NCI-H2227 (cell line): ENCODE measurements at regions not wholly inside any gene's neighbourhood (a gene's known extent, or its start where the extent isn't known, plus 50 kb on each side); places are given as distances from the start of the nearest gene placed in this dataset.
"Not testable (repeated sequence)": the region's sequence is repeated elsewhere in the genome, so short reads cannot be mapped to it uniquely, and the experiment has no call there.

Source experiments
- DNase-seq: peaks from one replicate; lab custom pipeline; 2025; ENCODE audit not compliant: unreplicated experiment; lab: John Stamatoyannopoulos, UW

- no peak for DNase-seq
These were observed 2140.6 kb downstream of the NCAM2 start for GRCh38 chr21:23138797-23139196.

DNA sequence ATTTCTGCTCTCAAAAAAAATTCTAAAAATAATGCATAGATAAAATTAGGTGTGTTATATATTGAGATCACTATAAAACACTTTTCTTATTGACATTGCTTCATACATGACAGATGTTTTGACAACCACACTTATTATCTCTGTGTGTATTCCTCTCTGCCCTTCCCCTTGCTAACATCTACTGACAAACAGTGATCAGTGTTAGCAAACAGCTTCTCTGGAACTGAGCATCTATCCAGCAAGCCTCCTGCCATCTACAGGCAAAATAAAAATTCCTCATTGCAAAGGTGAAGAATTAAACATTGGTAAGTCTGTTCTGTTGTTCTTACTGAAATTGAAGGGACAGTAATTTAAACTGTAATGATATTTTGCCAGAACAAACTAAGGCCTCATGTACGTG lies 2153.9 kb downstream of the NCAM2 start:
- DNase-seq = no peak

- not testable (repeated sequence) for DNase-seq
These were observed 2155.6 kb downstream of the NCAM2 start for GRCh38 chr21:23153842-23154241.

DNA sequence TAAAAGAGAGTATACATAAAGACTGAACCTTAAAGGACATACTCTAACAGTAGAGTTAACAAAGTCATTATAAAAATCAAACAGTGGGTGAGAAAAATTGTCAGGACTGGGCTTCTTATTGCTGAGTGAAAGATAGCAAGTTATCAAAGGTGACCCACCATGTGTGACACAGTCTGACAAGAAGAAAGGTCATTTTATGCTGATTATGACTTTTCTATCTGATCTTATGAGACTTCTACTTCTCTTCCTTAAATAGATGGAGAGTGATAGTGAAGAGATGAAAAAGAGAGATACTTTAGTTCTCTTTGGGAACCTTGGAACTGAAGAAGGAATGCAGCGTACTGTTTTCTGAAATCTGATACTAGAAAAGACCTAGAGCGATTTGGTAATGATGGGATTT lies 2157.1 kb downstream of the NCAM2 start:
- no peak for DNase-seq

GRCh38 chr21:23160914-23161313 lies 2162.7 kb downstream of the NCAM2 start:
- DNase-seq = no peak

DNA sequence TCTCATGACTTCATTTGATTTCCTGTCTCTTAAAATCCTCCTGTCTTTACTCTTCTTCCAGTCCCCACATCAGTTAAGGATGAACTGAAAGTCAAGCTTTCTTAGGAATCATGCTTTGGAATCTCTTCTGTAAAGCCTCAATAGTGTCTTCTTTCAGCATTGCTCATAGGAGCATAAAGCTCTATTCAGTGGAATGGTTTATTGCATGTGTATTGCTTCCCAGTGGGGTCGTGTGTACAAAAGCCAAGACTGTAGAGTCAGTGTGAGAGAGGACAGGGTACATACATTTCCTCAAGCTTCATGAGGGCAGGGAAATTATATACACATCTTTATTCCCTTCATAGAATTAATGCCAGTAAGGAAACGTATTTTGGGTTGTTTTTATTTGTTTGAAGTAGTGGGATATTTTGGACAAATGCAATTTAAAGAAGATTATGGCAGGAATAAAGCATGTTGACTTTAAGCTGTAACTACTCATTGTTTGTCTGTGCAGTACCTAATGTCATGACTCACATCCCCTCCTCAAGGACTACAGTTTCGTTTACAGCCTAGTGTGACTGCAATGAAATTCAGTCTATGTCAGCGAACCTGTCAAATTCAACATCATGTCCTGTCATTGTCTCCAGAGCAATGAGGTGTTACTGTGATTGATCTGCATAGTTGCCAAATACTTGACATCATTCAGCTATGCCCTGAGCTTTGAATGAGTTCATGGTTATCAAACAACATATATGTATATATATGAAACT lies 2164.2 kb downstream of the NCAM2 start:
- no peak for DNase-seq
